ENCODE measurements at regions not wholly inside any gene's neighbourhood (a gene's known extent, or its start where the extent isn't known, plus 50 kb on each side); places are given as distances from the start of the nearest gene placed in this dataset.

DNA sequence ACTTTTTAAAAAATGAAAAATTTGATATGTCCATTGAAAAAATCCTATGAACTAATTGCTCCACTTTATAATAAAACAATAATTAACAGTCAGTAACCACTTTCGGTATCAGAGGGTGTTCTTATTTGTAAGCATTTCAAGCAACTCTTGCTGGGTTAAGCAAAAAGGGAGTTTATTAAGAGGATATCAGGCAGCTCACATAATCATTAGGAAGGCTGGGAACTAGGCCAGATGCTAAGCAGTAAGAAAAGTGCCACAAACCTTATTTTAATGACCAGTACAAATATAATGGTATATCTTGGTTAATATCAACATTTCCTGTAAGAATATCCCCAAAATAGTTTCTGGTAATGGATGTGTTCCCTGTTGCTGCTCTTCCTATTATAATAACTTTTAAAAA is 2618.3 kb upstream of the PCDH20 start:
- TF ChIP-seq, protein P1, sequence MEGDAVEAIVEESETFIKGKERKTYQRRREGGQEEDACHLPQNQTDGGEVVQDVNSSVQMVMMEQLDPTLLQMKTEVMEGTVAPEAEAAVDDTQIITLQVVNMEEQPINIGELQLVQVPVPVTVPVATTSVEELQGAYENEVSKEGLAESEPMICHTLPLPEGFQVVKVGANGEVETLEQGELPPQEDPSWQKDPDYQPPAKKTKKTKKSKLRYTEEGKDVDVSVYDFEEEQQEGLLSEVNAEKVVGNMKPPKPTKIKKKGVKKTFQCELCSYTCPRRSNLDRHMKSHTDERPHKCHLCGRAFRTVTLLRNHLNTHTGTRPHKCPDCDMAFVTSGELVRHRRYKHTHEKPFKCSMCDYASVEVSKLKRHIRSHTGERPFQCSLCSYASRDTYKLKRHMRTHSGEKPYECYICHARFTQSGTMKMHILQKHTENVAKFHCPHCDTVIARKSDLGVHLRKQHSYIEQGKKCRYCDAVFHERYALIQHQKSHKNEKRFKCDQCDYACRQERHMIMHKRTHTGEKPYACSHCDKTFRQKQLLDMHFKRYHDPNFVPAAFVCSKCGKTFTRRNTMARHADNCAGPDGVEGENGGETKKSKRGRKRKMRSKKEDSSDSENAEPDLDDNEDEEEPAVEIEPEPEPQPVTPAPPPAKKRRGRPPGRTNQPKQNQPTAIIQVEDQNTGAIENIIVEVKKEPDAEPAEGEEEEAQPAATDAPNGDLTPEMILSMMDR (IDR thresholded peaks at IDR 0.05; ENCODE audit: low read depth, low read length, missing control alignments), result no peak
- in situ Hi-C loops (cut with HindIII; ENCODE audit: low sequenced_read_pairs), result no loop called here

DNA sequence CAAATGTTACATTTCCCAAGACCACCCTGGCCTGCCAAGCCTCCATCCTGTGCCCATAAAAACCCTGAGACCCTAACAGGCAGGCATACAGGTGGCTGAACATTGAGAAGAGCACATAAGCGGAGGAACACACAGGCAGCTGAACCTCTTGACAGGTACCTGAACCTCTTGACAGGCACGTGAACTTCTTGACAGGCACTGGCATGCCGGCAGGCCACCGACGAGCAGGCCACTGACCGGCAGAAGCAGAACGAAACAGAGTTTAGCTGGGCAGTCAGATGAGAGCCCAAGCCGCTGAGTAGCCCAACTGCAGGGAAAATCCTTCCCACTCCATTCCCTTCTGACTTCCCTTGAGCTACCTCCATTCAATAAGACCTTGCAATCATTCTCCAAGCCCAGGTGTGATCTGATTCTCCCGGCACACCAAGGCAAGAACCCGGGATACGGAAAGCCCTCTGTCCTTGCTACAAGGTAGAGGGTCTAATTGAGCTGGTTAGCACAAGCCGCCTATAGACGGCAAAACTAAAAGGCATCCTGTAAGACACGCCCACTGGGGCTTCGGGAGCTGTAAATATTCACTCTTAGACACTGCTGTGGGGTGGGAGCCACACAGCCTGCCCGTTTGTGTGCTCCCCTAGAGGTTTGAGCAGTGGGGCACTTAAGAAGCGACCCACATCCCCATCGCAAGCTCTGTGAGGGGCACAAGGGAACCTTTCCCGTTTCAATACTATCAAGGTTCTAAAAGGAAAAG is 2613.9 kb upstream of the PCDH20 start:
- in situ Hi-C loops (cut with HindIII; ENCODE audit: low sequenced_read_pairs), result no loop called here
- no peak overlapping the region for H3K4me3 ChIP-seq (ENCODE audit: low read depth, low read length)
- TF ChIP-seq, protein P1 (IDR thresholded peaks at IDR 0.05; ENCODE audit: low read depth, low read length, missing control alignments), result no peak
- no peak for DNase-seq (ENCODE audit: low read depth)

More for the DNA sequence above, 2618.3 kb upstream of the PCDH20 start:
- H3K4me3 ChIP-seq (ENCODE audit: low read depth, low read length), result no peak overlapping the region
- no peak for DNase-seq (ENCODE audit: low read depth)

DNA sequence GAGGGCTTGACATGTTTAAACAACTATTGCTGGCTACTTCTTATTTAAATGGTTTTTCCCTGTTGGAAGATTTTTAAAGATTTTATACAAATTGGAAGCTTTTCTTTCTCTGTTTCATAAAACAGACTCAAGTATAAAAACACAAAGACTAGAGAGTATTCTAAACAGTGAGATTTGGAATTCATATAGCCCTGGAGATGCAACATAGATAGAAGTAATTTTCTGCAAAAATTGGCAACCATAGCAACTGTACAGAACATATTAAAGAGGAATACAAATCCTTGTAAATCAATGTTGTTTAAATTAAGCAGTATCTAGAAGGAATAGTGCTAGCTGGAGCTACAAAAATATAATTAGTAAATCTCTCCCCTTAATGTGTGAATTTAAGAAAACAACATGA is 2612.9 kb upstream of the PCDH20 start:
- in situ Hi-C loops (cut with HindIII; ENCODE audit: low sequenced_read_pairs), result no loop called here
- no peak overlapping the region for H3K4me3 ChIP-seq (ENCODE audit: low read depth, low read length)
- DNase-seq (ENCODE audit: low read depth), result no peak
- TF ChIP-seq, protein P1 (IDR thresholded peaks at IDR 0.05; ENCODE audit: low read depth, low read length, missing control alignments), result no peak

DNA sequence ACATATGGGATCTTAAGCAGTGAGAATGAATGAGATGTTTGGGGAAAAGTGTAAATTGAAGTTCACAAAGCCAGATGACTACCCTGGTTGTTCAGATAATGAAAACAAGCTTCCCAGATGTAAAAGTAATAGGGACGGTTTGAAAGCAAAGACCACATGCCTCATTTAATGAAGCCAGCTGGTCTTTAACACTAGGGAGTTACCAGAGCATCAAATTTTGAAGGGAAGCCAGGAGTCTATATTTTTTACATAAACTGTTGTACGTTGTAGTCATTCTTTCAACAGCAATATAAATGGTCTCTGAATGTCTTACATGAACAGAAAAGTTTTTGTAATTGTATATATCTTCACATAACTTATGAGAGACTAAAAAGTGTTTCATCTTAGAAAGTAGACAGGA is 2604.5 kb upstream of the PCDH20 start:
- DNase-seq (ENCODE audit: low read depth), result no peak
- H3K4me3 ChIP-seq (ENCODE audit: low read depth, low read length), result no peak overlapping the region
- TF ChIP-seq, protein P1 (IDR thresholded peaks at IDR 0.05; ENCODE audit: low read depth, low read length, missing control alignments), result no peak
- in situ Hi-C loops (cut with HindIII; ENCODE audit: low sequenced_read_pairs), result no loop called here

DNA sequence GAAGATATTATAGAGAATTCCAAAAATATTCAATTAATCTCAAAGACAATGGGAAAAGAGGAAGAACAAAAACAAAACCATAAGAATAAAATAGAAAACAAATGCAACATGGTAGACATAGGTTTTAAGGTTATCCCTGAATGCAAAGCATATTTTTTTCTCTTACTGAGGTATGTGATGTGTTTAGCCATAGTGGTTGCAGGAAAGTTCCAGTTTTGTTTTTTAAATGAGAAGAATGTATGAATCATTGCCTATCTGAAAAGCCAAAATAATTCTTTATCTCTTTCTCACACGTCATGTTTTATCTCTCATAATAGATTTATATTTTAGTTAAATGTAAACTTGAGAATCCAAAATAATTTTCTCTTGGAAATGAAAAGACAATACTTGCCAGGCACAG is 2591.7 kb upstream of the PCDH20 start:
- DNase-seq (ENCODE audit: low read depth), result no peak
- in situ Hi-C loops (cut with HindIII; ENCODE audit: low sequenced_read_pairs), result no loop called here
- TF ChIP-seq, protein P1 (IDR thresholded peaks at IDR 0.05; ENCODE audit: low read depth, low read length, missing control alignments), result no peak
- H3K4me3 ChIP-seq (ENCODE audit: low read depth, low read length), result no peak overlapping the region

DNA sequence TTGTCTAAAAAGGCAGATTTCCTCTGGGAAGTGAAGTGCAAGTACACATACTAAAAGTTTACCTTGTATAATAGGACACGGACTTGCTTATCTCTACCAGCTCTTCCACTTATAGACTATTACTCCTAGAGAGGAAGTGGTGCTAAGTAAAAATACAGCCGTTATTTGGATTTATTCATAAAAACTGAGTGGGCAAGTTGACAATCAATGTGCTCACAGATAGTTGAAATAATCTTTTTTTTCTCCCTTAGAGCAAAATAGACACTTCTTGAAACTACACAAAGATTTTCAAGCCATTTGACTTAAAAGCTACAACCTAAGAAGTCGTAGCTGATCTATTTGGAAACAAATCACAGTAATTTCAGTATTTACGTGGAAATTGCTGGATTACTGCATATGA is 2584.7 kb upstream of the PCDH20 start:
- in situ Hi-C loops (cut with HindIII; ENCODE audit: low sequenced_read_pairs), result no loop called here
- TF ChIP-seq, protein P1 (IDR thresholded peaks at IDR 0.05; ENCODE audit: low read depth, low read length, missing control alignments), result no peak
- H3K4me3 ChIP-seq (ENCODE audit: low read depth, low read length), result no peak overlapping the region
- DNase-seq (ENCODE audit: low read depth), result no peak
